Erythroblast (primary cell): ENCODE measurements at regions not wholly inside any gene's neighbourhood (a gene's known extent, or its start where the extent isn't known, plus 50 kb on each side); places are given as distances from the start of the nearest gene placed in this dataset.

Source experiments
- GATA1 ChIP-seq: IDR thresholded peaks from 2 replicates; pipeline ENCODE4 v1.6.1; 2011; ENCODE audit warnings: low read depth, mild to moderate bottlenecking, control low read depth, low read length, moderate library complexity
- POLR2A ChIP-seq: IDR thresholded peaks from 2 replicates; pipeline ENCODE4 v1.6.1; 2011; ENCODE audit warnings: mild to moderate bottlenecking, low read length

GRCh38 chr15:96553931-96554330 is 223.4 kb downstream of the NR2F2 start:
- TF ChIP-seq POLR2A = no peak
- no peak for TF ChIP-seq GATA1
